HuH-7 (cell line): ENCODE measurements at regions not wholly inside any gene's neighbourhood (a gene's known extent, or its start where the extent isn't known, plus 50 kb on each side); places are given as distances from the start of the nearest gene placed in this dataset.
"Not testable (repeated sequence)": the region's sequence is repeated elsewhere in the genome, so short reads cannot be mapped to it uniquely, and the experiment has no call there.

Source experiments
- DNase-seq: peaks from one replicate; pipeline ENCODE4 v3.0.0; 2011; ENCODE audit warnings: low spot score

DNA sequence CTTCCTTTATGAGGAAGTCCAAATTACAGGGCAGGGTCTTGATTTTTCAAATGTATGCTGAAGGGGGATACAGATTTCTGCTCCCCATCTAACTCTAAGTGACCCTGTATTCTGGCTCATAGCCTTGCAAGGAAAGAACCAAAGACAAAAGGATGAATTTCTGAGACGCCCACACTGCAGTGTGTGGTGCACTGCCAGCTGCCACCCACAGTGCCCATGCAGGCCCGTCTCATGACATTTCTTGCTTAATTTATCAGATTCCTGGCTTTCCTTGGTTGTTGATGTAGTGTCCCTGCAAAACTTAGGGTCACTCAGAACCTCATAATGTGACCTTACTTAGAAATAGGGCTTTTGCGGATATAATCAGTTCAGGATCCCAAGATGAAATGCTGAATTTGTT, 68.0 kb downstream of the CBLN4 start:
- DNase-seq, result no peak

DNA sequence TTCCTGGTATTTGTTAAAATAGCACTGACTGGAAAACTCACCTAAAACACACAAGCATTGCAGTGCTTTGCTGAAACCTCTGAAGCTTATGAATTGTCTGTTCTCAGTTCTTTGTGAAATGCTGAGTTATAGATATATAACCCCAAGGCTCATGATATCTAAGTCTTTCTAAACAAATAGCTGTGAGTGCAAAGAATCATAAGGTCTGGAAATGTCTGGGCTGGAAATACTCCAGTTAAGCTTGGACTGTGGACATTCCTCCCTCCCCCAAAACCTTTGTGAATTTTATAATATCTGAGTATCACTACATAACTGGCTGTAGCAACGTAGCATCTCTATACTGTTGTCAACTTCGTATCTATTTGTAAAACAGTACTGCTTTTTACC, 69.1 kb downstream of the CBLN4 start:
- DNase-seq, result no peak

DNA sequence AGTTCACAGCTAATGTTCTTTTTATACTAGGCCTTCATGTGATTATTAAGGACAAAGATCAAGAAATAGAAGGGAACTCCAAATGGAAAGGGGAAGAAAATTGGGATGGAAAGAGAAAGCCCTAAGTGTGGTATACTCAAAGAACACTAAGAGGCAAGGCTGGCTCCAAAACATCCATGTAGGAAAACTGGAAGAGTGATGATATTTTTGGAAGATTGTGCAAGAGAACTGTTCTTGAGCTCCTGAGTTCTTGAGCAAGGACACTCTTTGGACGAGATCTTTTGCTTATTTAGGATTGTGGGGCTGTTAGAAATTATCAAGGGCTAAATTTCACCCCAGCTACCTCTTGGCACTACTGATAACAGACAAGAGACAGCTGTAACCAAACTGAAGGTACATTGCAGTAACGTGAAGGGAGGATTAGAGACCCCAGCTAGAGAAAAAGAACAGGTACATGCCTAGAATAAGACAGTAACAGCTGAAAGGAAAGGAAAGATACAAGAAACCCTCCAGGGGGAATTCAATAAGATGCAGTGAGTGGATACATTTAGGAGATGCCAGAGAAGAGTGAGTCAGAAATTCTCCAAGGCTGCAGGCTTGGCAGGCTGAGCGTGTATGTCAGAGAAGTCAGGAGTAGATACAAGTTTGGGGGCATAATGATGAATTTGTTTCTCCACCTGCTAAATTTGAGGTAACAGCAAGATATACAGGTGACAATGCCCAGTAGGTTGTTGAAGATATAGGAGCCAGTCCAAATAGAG, 69.7 kb downstream of the CBLN4 start:
- no peak for DNase-seq

DNA sequence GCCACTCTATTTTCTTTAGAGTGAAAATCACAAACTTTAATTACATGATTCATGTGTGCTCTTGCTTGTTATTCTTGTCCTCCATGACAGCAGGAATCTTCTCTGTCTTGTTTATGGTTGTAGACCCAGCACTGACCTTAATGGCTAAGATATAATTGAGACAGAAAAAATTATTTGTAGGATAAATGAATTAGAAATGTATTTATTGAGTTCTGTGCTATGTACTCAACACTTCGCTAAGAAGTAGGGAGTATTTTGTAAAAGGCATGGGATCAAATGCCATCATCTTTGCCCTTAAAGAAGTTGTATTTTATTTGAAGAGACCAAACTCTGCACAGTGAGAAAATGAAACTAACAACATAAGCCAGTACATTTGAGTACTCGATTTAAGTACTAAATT, 71.2 kb downstream of the CBLN4 start:
- DNase-seq, result no peak

DNA sequence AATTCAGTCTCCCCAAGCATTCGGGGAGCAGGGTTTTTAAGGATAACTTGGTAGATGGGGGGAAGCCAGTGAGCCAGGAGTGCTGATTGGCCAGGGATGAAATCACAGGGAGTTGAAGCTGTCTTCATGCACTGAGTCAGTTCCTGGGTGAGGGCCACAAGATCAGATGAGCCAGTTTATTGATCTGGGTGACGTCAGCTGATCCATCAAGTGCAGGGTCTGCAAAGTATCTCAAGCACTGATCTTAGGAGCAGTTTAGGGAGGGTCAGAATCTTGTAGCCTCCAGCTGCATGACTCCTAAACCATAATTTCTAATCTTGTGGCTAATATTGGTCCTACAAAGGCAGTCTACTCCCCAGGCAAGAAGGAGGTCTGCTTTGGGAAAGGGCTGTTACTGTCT, 74.4 kb downstream of the CBLN4 start:
- not testable (repeated sequence) for DNase-seq

DNA sequence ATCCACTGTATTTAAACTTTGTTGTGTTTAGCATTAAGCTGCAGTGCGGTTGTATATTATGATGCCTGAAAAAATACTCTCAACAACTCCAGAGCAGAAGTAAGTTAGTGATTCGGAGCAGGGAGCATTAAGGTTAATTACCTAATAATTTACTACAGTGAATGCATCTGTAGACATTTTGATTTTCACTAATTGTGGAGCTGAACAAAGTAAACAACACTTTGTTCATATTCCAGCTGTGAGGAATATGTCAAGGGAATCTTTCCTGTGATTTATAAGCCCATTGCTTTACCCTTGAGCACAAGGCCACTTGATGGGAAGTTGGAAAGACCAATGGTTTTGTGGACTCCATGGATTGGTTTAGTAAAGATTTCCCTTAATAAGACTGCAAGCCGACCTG, 77.1 kb downstream of the CBLN4 start:
- no peak for DNase-seq

DNA sequence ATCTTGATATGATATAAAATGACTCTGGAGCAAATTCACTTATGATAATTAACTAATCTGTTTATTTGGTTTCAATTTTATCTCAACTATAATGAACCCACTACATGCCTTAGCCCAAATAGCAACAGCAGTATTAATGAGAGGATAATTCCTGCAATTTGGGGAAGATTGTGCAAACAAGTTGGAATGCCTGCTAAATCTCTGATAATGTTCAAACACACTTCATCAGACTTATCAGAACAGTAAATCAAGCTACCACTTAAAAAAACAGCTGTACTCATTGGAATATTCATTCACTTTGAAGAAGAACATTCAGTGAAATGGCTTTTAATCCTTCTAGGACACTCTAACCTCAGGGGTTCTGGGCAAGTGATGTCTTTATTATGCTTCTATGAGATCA, 85.4 kb downstream of the CBLN4 start:
- no peak for DNase-seq

DNA sequence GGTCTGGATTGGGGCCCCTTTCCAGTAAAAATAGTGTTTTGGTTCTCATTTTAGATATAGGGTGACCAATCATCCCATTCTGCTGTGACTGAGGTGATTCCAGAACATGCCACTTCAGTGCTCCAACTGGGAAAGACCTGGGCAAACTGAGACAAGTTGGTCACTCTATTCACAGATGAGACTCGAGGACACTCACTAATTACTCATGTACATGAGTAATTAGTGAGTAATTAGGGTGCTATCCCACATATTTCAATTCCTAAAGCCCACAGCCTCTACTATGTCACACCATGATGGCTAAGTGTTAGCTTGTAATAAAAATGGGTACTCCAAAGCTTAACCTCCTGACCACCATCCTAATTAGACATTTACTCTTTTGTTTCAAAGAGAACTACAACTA, 86.0 kb downstream of the CBLN4 start:
- no peak for DNase-seq

DNA sequence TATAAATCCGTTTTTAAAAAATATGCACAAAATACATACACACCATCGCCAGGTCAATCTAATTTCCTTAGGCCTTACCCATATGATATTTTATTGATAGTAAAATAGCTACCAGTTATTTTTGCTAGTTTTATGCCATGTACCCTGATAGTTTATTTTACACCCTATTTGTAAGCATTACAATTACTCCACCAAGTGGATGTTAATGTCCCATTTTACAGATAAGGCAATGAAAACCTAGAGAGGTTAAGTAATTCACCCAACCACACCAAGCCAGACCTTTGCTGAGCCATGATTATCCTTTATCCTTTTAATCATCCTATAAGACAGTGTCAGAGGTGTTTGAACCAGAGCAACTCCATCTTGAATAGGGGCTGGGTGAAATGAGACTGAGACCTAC, 86.8 kb downstream of the CBLN4 start:
- DNase-seq, result no peak

DNA sequence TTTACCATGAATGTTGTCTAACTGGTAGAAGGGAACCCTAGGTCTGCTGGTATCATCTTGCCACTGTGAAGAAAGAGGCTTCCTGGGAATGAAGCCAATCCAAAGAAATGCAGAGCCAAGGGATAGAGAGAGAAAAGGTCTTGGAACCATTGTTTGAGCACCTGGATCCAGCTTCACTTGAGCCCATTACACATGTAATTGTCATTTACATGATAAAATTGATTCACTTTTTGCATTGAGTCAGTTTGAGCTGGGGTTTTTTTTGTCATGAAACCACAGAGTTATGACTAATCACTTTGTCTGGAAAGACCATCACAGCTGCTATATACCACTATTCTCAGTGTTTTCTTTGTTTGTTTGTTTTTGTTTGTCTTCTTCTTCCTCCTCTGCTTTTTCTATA, 112.3 kb downstream of the CBLN4 start:
- DNase-seq, result no peak

DNA sequence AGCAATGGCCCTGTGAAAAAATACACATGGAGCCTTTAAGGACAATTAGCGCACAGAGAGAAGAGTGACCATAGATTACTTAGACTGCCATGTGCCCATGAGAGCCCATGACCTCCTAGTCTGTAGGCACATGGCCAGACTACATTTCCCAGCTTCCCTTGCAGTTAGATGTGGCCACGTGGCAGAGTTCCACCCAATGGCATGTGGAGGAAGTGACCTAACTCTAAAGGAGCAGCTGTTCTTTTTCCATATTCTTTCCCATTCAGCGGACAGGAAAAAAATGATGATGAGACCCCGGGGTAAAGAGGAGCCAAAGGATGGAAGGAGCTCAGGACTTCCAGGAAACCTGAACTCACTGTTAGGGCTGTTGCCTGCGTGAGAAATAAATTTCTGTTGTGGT, 116.6 kb downstream of the CBLN4 start:
- DNase-seq, result no peak

DNA sequence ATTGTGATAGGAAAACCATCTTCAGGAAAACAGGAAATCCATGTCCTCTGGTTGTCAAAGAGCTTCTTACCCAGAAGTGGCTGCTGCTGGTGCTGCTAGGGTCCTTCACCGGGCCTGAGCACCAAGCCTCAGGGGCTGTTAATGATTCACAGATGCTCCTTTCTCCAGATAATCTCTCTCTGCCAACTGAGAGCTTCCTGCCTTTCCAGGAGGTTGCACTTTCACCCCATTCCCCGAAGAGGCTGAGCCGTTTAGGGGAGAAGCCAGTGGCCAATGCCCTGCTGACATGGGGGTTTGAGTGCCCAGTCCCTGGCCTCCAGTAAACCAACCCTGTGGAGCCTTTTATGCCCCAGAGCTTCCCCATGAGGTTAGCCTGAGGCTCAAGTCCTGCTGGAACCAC, 122.4 kb downstream of the CBLN4 start:
- DNase-seq, result no peak

DNA sequence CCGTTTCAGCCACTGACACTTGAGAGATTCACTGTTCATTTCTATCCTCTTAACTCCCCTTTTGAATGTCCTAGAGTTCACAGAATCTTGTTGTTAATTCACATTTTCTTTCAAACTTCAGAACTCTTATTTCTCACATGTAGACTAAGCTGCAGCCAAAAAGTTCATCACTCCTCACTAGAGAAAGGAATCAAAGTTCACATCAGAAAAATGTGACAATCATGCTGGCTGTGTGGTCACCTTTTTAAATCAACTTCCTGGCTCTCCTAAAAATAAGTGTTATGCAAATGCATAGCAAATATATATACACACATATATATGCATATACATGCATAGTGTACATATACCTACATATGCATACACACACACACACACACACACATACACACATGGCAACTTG, 123.0 kb downstream of the CBLN4 start:
- no peak for DNase-seq

DNA sequence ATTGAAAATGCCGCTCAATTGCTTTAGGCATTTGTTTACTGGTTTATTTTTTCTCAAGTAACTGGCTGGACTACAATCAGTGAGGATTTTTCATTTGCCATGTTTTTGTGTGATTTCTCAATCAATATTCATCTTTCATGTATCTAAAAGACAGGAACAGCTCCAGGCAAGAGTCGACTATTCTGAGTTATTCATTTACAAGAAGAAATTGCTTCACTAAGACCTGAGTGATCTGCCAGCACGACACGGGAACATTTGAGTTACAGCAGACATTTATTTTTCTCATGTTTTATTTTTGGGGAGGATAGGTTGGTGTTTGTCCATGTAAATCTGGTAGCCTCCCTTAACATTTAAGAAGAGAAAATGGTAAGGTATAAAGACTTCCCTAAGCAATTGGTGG, 124.1 kb downstream of the CBLN4 start:
- DNase-seq, result no peak

DNA sequence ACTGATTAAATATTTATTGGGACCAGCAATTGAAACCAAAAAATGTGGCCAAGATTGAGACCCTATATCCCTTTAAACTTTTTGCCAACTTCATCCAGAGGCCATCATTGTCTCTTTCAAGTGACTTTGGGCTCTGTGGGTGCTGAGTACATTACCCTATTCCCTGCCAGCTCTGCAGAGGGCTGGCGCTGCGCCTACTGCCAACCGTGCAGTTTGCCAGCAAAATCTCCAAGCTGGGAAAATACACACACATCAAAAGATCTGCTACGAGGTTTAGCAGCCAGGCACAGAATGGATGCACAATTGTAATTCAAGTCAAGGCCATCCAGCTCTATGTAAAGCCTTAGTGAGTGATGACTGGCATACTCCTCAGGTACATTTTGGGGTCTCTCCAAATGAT, 125.0 kb downstream of the CBLN4 start:
- DNase-seq, result no peak

DNA sequence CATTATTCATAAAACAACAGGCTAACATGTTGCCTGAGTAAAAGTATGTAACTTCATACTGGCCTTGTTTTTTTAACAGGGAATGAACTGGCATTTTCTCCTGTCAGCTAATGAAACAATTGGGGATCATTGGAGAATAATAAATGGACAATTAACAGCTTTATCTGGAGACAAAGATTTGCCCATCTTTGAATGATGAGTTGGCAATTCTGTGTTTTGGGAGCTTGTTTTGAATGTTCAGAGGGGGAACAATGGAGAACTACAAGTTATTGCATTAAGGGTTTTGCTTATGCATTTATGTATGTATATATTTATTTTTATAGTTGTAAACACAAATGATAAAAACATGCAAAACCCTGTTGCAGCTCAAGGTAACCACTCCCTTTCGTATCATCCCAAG, 150.3 kb downstream of the CBLN4 start:
- no peak for DNase-seq

DNA sequence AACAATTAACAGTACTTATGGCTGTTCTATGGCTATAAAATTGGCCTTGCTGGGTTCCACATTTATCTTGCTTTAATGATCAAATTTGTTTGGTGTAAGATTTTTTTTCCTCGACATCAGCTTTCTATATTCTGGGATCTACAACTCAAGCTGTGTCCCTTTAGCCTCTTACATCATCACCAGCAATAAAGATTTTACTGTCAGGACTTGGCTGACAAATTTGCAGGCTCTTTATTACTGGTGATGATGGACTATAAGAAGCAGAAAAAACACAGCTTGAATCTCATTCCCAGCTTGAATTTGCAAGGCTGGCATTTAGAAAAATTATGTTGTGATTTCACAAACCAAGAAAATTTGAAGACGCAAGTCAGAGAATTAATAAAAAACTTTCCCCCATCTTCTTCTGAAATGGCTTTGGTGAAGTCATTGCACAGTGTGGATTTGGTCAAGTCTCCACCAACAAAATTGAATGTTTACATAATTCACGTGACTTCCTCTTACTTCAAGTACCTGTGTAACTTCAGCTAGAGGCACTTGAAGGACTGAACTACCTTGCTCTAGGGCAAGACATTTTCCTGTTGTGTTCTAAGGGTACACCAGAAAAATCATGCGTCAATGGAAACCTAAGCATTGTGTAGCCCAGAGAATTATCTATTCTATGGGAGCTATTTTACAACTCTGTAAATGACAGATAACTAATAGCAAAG, 175.0 kb downstream of the CBLN4 start:
- DNase-seq, result no peak

DNA sequence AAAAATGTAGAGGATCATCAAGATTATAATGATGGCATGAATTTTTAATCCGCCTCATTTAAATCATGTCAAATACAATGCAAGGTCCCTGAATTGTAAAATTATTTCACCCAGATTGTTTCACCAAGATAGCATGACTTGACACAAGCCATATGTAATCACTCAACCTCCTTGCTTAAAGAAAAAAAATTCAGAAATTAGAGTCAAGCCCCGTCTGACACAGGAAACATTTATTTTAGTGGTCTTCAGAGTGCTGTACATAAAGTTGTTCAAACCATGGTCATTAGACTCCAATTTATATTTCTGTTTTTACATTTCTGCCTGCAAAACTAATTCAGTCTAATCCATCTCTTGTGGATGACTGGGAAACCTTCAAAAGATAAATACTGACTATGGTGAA, 200.2 kb downstream of the CBLN4 start:
- DNase-seq, result no peak

DNA sequence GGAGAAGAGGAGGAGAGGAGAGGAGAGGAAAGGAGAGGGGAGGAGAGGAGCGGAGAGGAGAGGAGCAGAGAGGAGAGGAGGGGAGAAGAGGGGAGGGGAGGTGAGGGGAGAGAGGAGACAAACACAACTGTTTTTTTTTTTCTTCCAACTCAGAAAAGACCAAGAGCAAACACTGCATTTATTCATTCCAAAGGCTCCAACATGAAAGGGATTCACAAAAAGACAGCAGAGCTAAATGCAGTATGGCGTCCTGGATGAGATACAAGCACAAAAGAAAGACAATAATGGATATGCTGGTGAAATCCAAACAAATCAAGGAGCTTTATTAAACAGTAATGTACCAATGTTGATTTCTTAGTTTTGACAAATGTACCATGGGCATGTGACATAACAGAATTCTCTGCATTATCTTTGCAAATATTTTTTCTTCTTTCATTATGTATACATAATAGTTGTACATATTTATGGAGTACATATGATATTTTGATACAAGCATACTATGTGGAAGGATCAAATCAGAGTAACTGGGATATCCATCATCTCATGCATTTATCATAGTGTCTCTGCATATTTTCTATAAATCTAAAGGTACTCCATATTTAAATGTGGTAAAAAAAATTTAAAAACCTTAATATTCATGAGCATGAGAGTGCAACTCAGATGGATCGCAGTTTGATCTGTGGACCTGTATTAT, 204.6 kb downstream of the CBLN4 start:
- no peak for DNase-seq

DNA sequence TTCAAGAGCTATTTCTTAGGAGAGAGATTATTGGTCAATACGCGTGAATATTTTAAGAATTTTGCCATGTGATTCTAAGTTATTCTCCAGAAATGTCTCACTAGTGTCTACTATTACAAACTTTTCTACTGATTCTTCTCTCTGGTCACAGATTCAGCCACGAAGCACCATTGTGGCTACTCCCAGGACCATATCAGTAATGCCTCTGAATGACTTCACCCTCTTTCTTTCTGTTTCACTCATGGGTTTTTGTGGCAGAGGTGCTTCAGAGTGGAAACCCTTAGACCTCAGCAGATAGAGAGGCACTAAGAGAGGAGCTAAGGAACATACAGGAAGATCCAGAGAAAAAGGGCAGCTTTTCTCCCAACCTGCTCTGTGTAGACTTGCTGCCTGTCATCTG, 211.3 kb downstream of the CBLN4 start:
- no peak for DNase-seq

DNA sequence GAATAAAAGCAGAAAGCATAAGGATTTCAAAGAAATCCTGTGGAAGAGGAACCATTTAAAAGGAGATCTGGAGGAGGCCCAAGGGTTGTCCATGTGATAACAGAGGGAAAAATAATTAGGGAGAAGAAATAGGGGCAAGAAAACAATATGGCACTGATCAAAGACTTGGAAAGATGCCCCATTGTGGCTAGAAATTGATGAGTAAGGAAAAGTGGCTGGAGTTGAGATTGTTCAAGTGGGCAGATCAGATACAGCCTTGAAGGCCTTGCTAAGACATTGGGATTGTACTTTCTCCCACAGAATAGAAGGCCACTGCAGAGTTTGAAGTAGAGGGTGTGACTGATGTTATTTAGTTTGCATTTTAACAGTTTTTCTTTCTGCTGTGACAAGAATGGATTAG, 213.3 kb downstream of the CBLN4 start:
- DNase-seq, result no peak

DNA sequence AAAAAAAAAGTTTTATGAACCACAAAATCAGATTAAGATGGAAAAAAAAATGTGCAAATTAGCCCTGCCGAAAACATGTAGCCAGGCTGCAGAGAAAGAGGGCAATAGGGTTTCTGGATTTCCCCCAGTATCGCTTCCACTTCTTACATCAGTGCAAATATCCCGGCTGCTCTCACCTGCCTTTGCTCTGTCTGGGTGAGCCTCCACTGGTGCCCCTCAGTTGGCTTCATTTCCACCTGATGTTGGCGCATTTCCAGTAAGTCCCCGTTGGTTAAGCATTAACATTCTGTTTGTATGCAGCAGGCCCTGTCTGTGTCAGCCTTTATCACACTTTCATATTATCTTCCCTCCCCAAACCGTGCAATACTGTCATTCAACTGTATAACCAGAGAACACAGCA, 215.1 kb downstream of the CBLN4 start:
- no peak for DNase-seq

DNA sequence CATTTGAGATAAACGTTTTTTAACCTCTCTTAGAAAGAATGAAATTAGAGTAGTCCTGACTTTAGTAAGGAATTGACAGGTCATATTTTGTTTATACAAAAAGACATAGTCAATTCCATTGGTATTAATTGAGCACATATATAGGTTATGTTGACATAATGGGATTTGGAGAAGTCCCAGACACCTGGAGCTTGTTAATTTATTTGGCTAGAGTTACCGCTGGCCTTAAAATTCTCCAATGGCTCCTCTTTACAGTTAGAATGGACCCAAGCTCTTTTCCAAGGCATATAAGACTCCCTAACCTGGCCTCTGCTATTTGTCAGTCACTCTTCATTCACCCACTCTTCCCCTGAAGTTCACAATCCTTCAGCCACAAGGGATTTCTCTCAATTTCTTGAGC, 221.3 kb downstream of the CBLN4 start:
- DNase-seq, result no peak

DNA sequence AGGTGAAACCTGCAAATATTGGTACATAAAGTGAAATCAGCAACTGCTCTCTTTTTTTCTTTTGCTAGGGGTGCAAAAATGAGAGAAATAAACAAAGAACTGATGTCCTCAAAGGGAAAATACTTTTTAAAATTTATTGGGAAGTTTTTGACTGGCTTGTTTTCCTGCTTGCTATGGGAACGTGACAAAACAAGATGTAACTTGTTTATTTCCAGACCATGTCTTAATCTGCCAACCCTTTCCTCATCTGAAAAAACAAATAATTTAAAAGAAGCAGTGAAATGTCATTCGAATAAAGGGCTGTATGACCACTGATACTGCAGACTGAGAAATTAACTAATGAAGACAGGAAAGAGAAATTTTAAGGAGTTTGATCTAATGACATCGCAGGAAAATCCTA, 221.9 kb downstream of the CBLN4 start:
- no peak for DNase-seq
